ENCODE measurements at regions not wholly inside any gene's neighbourhood (a gene's known extent, or its start where the extent isn't known, plus 50 kb on each side); places are given as distances from the start of the nearest gene placed in this dataset.

GRCh38 chr13:34620074-34620850, 321.8 kb upstream of the NBEA start:
- TF ChIP-seq GATA2 (IDR thresholded peaks at IDR 0.05; ENCODE audit: low read depth, low read length), result no peak
- no peak for TF ChIP-seq GATA3 (IDR thresholded peaks at IDR 0.05; ENCODE audit: low read depth, low read length)

All from SH-SY5Y (cell line).